ENCODE measurements at regions not wholly inside any gene's neighbourhood (a gene's known extent, or its start where the extent isn't known, plus 50 kb on each side); places are given as distances from the start of the nearest gene placed in this dataset.

GRCh38 chr4:23613782-23614181 lies 276.1 kb downstream of the PPARGC1A start:
- Histone ChIP-seq H2BK20ac (ENCODE audit: low read depth, low read length, poor library complexity, severe bottlenecking) (no peak overlapping the region), H3K4me1 (ENCODE audit: insufficient read depth, low read length) (no peaks in the 10 kb centered on the region), H3K18ac (ENCODE audit: insufficient read length, low read depth, low read length) (no peak overlapping the region), H4K20me1 (ENCODE audit: control insufficient read depth, insufficient read depth, insufficient read length) (no peaks in the 10 kb centered on the region), H2BK12ac (ENCODE audit: insufficient read length, low read depth, low read length) (no peak overlapping the region), H3K9ac (ENCODE audit: extremely low read depth, insufficient read length, low read length) (no peak overlapping the region), H4K5ac (ENCODE audit: insufficient read length, low read depth, low read length) (no peak overlapping the region), H3K27ac (ENCODE audit: insufficient read length, low read depth, low read length) (no peak overlapping the region), H3K14ac (ENCODE audit: insufficient read depth, low read length) (no peak overlapping the region), H4K91ac (ENCODE audit: insufficient read length, low read depth, low read length) (no peak overlapping the region), H2AFZ (ENCODE audit: low read length) (no peak overlapping the region), H3K23me2 (ENCODE audit: insufficient read length, low read depth, low read length, poor library complexity, severe bottlenecking) (no peaks in the 10 kb centered on the region), H2BK5ac (ENCODE audit: insufficient read length, low read length) (no peak overlapping the region), H3K9me3 (ENCODE audit: control insufficient read depth, low read depth, low read length) (no peaks in the 10 kb centered on the region), H2AK5ac (ENCODE audit: insufficient read length, low read length) (no peak overlapping the region), H3K23ac (ENCODE audit: insufficient read length, low read depth, low read length) (no peak overlapping the region), H3K79me1 (ENCODE audit: insufficient read depth, low read depth, low read length, poor library complexity, severe bottlenecking) (no peaks in the 10 kb centered on the region), H3K27me3 (ENCODE audit: insufficient read depth, low read length) (no peaks in the 10 kb centered on the region), H2BK120ac (ENCODE audit: low read depth, low read length, poor library complexity, severe bottlenecking) (no peak overlapping the region), H3K56ac (ENCODE audit: insufficient read length, low read depth, low read length) (no peak overlapping the region), H2BK15ac (ENCODE audit: low read depth, low read length) (no peak overlapping the region), H3K79me2 (ENCODE audit: insufficient read depth, low read length) (no peaks in the 10 kb centered on the region), H3T11ph (ENCODE audit: low read length) (no peak overlapping the region), H3K4me2 (ENCODE audit: insufficient read depth, insufficient read length, low read length) (no peak overlapping the region), H4K8ac (replicated peaks; ENCODE audit: insufficient read length, low read depth, low read length) (no peak overlapping the region), H3K4ac (ENCODE audit: low read depth, low read length) (no peak overlapping the region)
- Mint-ChIP-seq H3K27ac (no peak overlapping the region), H3K9me3 (peaks cover 3 to 5% of the 10 kb centered on the region in 2 experiments; a peak in 3 of 5 replicates), H3K36me3 (ENCODE audit: insufficient read depth in 1 of 3, low read depth in 3 of 3) (peaks cover 0 to 4% (median 4%) of the 10 kb centered on the region in 3 experiments; a peak in 3 of 7 replicates), H3K4me1 (no peaks in the 10 kb centered on the region), H3K4me3 (no peak overlapping the region), H3K27me3 (ENCODE audit: low read depth) (no peaks in the 10 kb centered on the region)
- TF ChIP-seq, protein P1, sequence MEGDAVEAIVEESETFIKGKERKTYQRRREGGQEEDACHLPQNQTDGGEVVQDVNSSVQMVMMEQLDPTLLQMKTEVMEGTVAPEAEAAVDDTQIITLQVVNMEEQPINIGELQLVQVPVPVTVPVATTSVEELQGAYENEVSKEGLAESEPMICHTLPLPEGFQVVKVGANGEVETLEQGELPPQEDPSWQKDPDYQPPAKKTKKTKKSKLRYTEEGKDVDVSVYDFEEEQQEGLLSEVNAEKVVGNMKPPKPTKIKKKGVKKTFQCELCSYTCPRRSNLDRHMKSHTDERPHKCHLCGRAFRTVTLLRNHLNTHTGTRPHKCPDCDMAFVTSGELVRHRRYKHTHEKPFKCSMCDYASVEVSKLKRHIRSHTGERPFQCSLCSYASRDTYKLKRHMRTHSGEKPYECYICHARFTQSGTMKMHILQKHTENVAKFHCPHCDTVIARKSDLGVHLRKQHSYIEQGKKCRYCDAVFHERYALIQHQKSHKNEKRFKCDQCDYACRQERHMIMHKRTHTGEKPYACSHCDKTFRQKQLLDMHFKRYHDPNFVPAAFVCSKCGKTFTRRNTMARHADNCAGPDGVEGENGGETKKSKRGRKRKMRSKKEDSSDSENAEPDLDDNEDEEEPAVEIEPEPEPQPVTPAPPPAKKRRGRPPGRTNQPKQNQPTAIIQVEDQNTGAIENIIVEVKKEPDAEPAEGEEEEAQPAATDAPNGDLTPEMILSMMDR (conservative IDR thresholded peaks at IDR 0.05) = no peak
- no peak for DNase-seq
